ENCODE measurements at regions not wholly inside any gene's neighbourhood (a gene's known extent, or its start where the extent isn't known, plus 50 kb on each side); places are given as distances from the start of the nearest gene placed in this dataset.

GRCh38 chr18:42290318-42291307, 335.6 kb downstream of the PIK3C3 start:
- intact Hi-C loops (cut with DNase I): loop anchor here in 1 of 4 donors (10.0 kb wide), 1 partner anchor 1114 kb away; no protein-coding TSS in a partner anchor
- DNase-seq: no peak
- no peaks in the 10 kb centered on the region for H3K27me3 ChIP-seq
- no peak overlapping the region for H3K4me3 ChIP-seq
- TF ChIP-seq POLR2A (IDR thresholded peaks at IDR 0.05) (no peak), CTCF (IDR thresholded peaks at IDR 0.05) (no peak), EP300 (IDR thresholded peaks at IDR 0.05) (no peak)
- no peaks in the 10 kb centered on the region for H3K9me3 ChIP-seq
- H3K27ac ChIP-seq: no peak overlapping the region
- H3K36me3 ChIP-seq: no peaks in the 10 kb centered on the region
- 69 to 75% (median 72%) methylated on average over 7 of the region's 7 CpGs for WGBS, 3 donors
- no peaks in the 10 kb centered on the region for H3K4me1 ChIP-seq (ENCODE audit: insufficient read depth)

GRCh38 chr18:42292654-42293053, 337.6 kb downstream of the PIK3C3 start:
- intact Hi-C loops (cut with DNase I): loop anchor here in 1 of 4 donors (10.0 kb wide), 1 partner anchor 1112 kb away; no protein-coding TSS in a partner anchor
- no peaks in the 10 kb centered on the region for H3K36me3 ChIP-seq
- TF ChIP-seq POLR2A (IDR thresholded peaks at IDR 0.05) (no peak), CTCF (IDR thresholded peaks at IDR 0.05) (no peak), EP300 (IDR thresholded peaks at IDR 0.05) (no peak)

GRCh38 chr18:42296192-42296591, 341.2 kb downstream of the PIK3C3 start:
- Histone ChIP-seq H3K9me3 (no peaks in the 10 kb centered on the region), H3K4me3 (no peak overlapping the region), H3K4me1 (ENCODE audit: insufficient read depth) (peaks cover 2% of the 10 kb centered on the region), H3K36me3 (no peaks in the 10 kb centered on the region), H3K27ac (no peak overlapping the region), H3K27me3 (no peaks in the 10 kb centered on the region)
- WGBS, 3 donors: 90 to 98% (median 96%) methylated on average over 1 of the region's 1 CpG
- intact Hi-C loops (cut with DNase I): loop anchor here in 1 of 4 donors (10.0 kb wide), 1 partner anchor 1109 kb away; no protein-coding TSS in a partner anchor
- no peak for TF ChIP-seq CTCF (IDR thresholded peaks at IDR 0.05)
- no peak for TF ChIP-seq POLR2A (IDR thresholded peaks at IDR 0.05)
- TF ChIP-seq EP300 (IDR thresholded peaks at IDR 0.05): no peak
- no peak for DNase-seq

More at GRCh38 chr18:42292654-42293053, 337.6 kb downstream of the PIK3C3 start:
- 79 to 92% (median 87%) methylated on average over 2 of the region's 2 CpGs for WGBS, 3 donors
- H3K27me3 ChIP-seq: no peaks in the 10 kb centered on the region
- H3K27ac ChIP-seq: no peak overlapping the region
- no peak for DNase-seq
- H3K9me3 ChIP-seq: no peaks in the 10 kb centered on the region
- H3K4me1 ChIP-seq (ENCODE audit: insufficient read depth): no peaks in the 10 kb centered on the region
- H3K4me3 ChIP-seq: no peak overlapping the region

GRCh38 chr18:42296723-42297122, 341.7 kb downstream of the PIK3C3 start:
- intact Hi-C loops (cut with DNase I): loop anchor here in 1 of 4 donors (10.0 kb wide), 1 partner anchor 1108 kb away; no protein-coding TSS in a partner anchor
- H3K4me3 ChIP-seq: no peak overlapping the region
- no peak for DNase-seq
- H3K36me3 ChIP-seq: no peaks in the 10 kb centered on the region
- H3K27me3 ChIP-seq: no peaks in the 10 kb centered on the region
- H3K4me1 ChIP-seq (ENCODE audit: insufficient read depth): peaks cover 2% of the 10 kb centered on the region
- no peaks in the 10 kb centered on the region for H3K9me3 ChIP-seq
- no peak for TF ChIP-seq CTCF (IDR thresholded peaks at IDR 0.05)
- TF ChIP-seq EP300 (IDR thresholded peaks at IDR 0.05): no peak
- no peak for TF ChIP-seq POLR2A (IDR thresholded peaks at IDR 0.05)
- no peak overlapping the region for H3K27ac ChIP-seq
